ENCODE measurements at regions not wholly inside any gene's neighbourhood (a gene's known extent, or its start where the extent isn't known, plus 50 kb on each side); places are given as distances from the start of the nearest gene placed in this dataset.

- no peak overlapping the region for H2BK5ac ChIP-seq (ENCODE audit: low read depth, low read length)
- H2BK120ac ChIP-seq (replicated peaks; ENCODE audit: low read depth, low read length), result no peak overlapping the region
- no peak overlapping the region for H3K9ac ChIP-seq (replicated peaks in 1 of 4; ENCODE audit: extremely low read depth in 1 of 4, low read depth in 3 of 4, low read length in 3 of 4)
- no peaks in the 10 kb centered on the region for H3K36me3 ChIP-seq (ENCODE audit: control insufficient read depth in 2 of 4, insufficient read depth in 4 of 4, low read length in 3 of 4)
- no peak overlapping the region for H3K27ac ChIP-seq (ENCODE audit: low read depth, low read length)
- no peak overlapping the region for H3K23ac ChIP-seq (ENCODE audit: insufficient read length)
- no peak overlapping the region for H4K91ac ChIP-seq (replicated peaks; ENCODE audit: insufficient read length, low read length)
- no peak overlapping the region for H2BK12ac ChIP-seq (ENCODE audit: low read depth, low read length)
- H3K4me3 ChIP-seq (ENCODE audit: extremely low read depth in 1 of 4, insufficient read depth in 2 of 4, low read depth in 3 of 4, low read length in 4 of 4), result no peak overlapping the region
- H3K4me2 ChIP-seq (ENCODE audit: insufficient read depth in 1 of 2, low read depth in 2 of 2, low read length in 2 of 2), result no peak overlapping the region
- no peak overlapping the region for H3K56ac ChIP-seq (replicated peaks; ENCODE audit: insufficient read length, low read depth, low read length)
- H4K20me1 ChIP-seq (replicated peaks in 1 of 2; ENCODE audit: control insufficient read depth in 1 of 2, insufficient read depth in 2 of 2, low read length in 2 of 2), result no peaks in the 10 kb centered on the region
- no peak for DNase-seq (ENCODE audit: low read depth in 1 of 2, low spot score in 2 of 2)
- no peak overlapping the region for H3K4ac ChIP-seq (replicated peaks; ENCODE audit: insufficient read length, low read depth, low read length)
- no peak for FAIRE-seq
- ChIA-PET CTCF (ENCODE audit: partially characterized antibody) (no interaction called here), POLR2A (ENCODE audit: partially characterized antibody) (no interaction called here)
- no peaks in the 10 kb centered on the region for H3K79me1 ChIP-seq (ENCODE audit: low read depth, low read length)
- H2AFZ ChIP-seq (ENCODE audit: low read length), result no peak overlapping the region
- H2BK15ac ChIP-seq (ENCODE audit: low read length), result no peak overlapping the region
- no peaks in the 10 kb centered on the region for H3K9me3 ChIP-seq (ENCODE audit: insufficient read depth in 2 of 2, low read depth in 1 of 2, low read length in 1 of 2)
- no peak overlapping the region for H3K14ac ChIP-seq (ENCODE audit: insufficient read length)
- H3K23me2 ChIP-seq (ENCODE audit: low read depth, low read length), result no peaks in the 10 kb centered on the region
- no peaks in the 10 kb centered on the region for H3K4me1 ChIP-seq (replicated peaks in 1 of 4; ENCODE audit: control insufficient read depth in 3 of 4, insufficient read depth in 4 of 4, low read length in 3 of 4)
- no peak overlapping the region for H4K5ac ChIP-seq (ENCODE audit: insufficient read length, low read depth, low read length)
- H3K18ac ChIP-seq (ENCODE audit: extremely low read depth, low read length), result no peak overlapping the region
- WGBS, 2 experiments (ENCODE audit: extremely low coverage in 1 of 2, insufficient coverage in 1 of 2, insufficient read length in 1 of 2, insufficient replicate concordance in 2 of 2, low coverage in 1 of 2, low lambda C conversion rate in 2 of 2, missing lambda C conversion rate in 1 of 2), result 90% methylated on average over 2 of the region's 2 CpGs; no CpG with 5 or more reads in 1 of the 2 experiments
- peaks cover 0 to under 1% (median 0%) of the 10 kb centered on the region in 4 experiments; a peak in 1 of 7 replicates for H3K27me3 ChIP-seq (replicated peaks in 1 of 4; ENCODE audit: control insufficient read depth in 3 of 4, extremely low read depth in 1 of 4, insufficient read depth in 3 of 4, low read length in 3 of 4)
- H3K79me2 ChIP-seq (ENCODE audit: control insufficient read depth in 1 of 2, insufficient read depth in 2 of 2, low read length in 2 of 2), result no peaks in the 10 kb centered on the region
- H2AK5ac ChIP-seq (ENCODE audit: low read depth, low read length), result no peak overlapping the region
- H2BK20ac ChIP-seq (ENCODE audit: low read length), result no peak overlapping the region
- H4K8ac ChIP-seq (ENCODE audit: extremely low read depth, insufficient read depth, low read length), result no peak overlapping the region
- TF ChIP-seq EGR1 (IDR thresholded peaks at IDR 0.05; ENCODE audit: borderline replicate concordance, low read depth, low read length), result no peak
- TF ChIP-seq CHD1 (IDR thresholded peaks at IDR 0.05; ENCODE audit: low read depth, low read length), result no peak
- TF ChIP-seq TAF7 (optimal IDR thresholded peaks at IDR 0.05; ENCODE audit: borderline replicate concordance, low read depth, low read length), result no peak
- no peak for TF ChIP-seq KDM1A (IDR thresholded peaks at IDR 0.05; ENCODE audit: borderline replicate concordance, low read length)
- TF ChIP-seq, protein P1, sequence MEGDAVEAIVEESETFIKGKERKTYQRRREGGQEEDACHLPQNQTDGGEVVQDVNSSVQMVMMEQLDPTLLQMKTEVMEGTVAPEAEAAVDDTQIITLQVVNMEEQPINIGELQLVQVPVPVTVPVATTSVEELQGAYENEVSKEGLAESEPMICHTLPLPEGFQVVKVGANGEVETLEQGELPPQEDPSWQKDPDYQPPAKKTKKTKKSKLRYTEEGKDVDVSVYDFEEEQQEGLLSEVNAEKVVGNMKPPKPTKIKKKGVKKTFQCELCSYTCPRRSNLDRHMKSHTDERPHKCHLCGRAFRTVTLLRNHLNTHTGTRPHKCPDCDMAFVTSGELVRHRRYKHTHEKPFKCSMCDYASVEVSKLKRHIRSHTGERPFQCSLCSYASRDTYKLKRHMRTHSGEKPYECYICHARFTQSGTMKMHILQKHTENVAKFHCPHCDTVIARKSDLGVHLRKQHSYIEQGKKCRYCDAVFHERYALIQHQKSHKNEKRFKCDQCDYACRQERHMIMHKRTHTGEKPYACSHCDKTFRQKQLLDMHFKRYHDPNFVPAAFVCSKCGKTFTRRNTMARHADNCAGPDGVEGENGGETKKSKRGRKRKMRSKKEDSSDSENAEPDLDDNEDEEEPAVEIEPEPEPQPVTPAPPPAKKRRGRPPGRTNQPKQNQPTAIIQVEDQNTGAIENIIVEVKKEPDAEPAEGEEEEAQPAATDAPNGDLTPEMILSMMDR (IDR thresholded peaks at IDR 0.05; ENCODE audit: control extremely low read depth in 1 of 3, insufficient read depth in 1 of 3, low read depth in 1 of 3, low read length in 3 of 3), result no peak
- no peak for TF ChIP-seq TBP (IDR thresholded peaks at IDR 0.05; ENCODE audit: low read depth, low read length)
- TF ChIP-seq, protein P2, sequence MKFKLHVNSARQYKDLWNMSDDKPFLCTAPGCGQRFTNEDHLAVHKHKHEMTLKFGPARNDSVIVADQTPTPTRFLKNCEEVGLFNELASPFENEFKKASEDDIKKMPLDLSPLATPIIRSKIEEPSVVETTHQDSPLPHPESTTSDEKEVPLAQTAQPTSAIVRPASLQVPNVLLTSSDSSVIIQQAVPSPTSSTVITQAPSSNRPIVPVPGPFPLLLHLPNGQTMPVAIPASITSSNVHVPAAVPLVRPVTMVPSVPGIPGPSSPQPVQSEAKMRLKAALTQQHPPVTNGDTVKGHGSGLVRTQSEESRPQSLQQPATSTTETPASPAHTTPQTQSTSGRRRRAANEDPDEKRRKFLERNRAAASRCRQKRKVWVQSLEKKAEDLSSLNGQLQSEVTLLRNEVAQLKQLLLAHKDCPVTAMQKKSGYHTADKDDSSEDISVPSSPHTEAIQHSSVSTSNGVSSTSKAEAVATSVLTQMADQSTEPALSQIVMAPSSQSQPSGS (IDR thresholded peaks at IDR 0.05; ENCODE audit: low read length), result no peak
- no peak for TF ChIP-seq KDM5A (IDR thresholded peaks at IDR 0.05; ENCODE audit: low read length)
- no peak for TF ChIP-seq CTBP2 (IDR thresholded peaks at IDR 0.05; ENCODE audit: borderline replicate concordance, insufficient read depth, insufficient read length, low read length)
- TF ChIP-seq POLR2A (IDR thresholded peaks at IDR 0.05; ENCODE audit: control extremely low read depth in 1 of 2, low read depth in 2 of 2, low read length in 2 of 2), result no peak
- no peak for TF ChIP-seq EZH2 (IDR thresholded peaks at IDR 0.05; ENCODE audit: low read depth, low read length, severe bottlenecking)
Measured at GRCh38 chr1:217989510-217989909, 295.6 kb upstream of the RRP15 start.
